SH-SY5Y (cell line): ENCODE measurements at regions not wholly inside any gene's neighbourhood (a gene's known extent, or its start where the extent isn't known, plus 50 kb on each side); places are given as distances from the start of the nearest gene placed in this dataset.

Experiments used
- GATA2 ChIP-seq: IDR thresholded peaks from 2 replicates; pipeline ENCODE4 v1.6.1; 2011; ENCODE audit warnings: mild to moderate bottlenecking, low read depth, low read length
- GATA3 ChIP-seq: IDR thresholded peaks from 2 replicates; pipeline ENCODE4 v1.6.1; 2011; ENCODE audit warnings: low read depth, mild to moderate bottlenecking, low read length, moderate library complexity

GRCh38 chr18:76232010-76232409 is 263.0 kb downstream of the ZNF516 start:
- TF ChIP-seq GATA2 (no peak), GATA3 (no peak)

- TF ChIP-seq GATA2, result no peak
- TF ChIP-seq GATA3, result no peak
Measured at GRCh38 chr18:76231402-76231801, 263.6 kb downstream of the ZNF516 start.

GRCh38 chr18:76230791-76231190 is 264.3 kb downstream of the ZNF516 start:
- TF ChIP-seq GATA2 (no peak), GATA3 (no peak)

GRCh38 chr18:76228716-76229115 is 266.3 kb downstream of the ZNF516 start:
- TF ChIP-seq GATA2 (no peak), GATA3 (no peak)

GRCh38 chr18:76227759-76228158 is 267.3 kb downstream of the ZNF516 start:
- TF ChIP-seq GATA3 (no peak), GATA2 (no peak)

GRCh38 chr18:76223403-76223802 is 271.6 kb downstream of the ZNF516 start:
- TF ChIP-seq GATA3 (no peak), GATA2 (no peak)

- no peak for TF ChIP-seq GATA2
- TF ChIP-seq GATA3, result no peak
Measured at GRCh38 chr18:76219023-76219422, 276.0 kb downstream of the ZNF516 start.

- TF ChIP-seq GATA3 (no peak), GATA2 (no peak)
Measured at GRCh38 chr18:76216096-76216495, 278.9 kb downstream of the ZNF516 start.

GRCh38 chr18:76213991-76214390 is 281.1 kb downstream of the ZNF516 start:
- no peak for TF ChIP-seq GATA2
- no peak for TF ChIP-seq GATA3

GRCh38 chr18:76212960-76213359 is 282.1 kb downstream of the ZNF516 start:
- TF ChIP-seq GATA3, result no peak
- no peak for TF ChIP-seq GATA2

GRCh38 chr18:76209597-76209996 is 285.4 kb downstream of the ZNF516 start:
- TF ChIP-seq GATA2, result no peak
- no peak for TF ChIP-seq GATA3

- TF ChIP-seq GATA3 (no peak), GATA2 (no peak)
Measured at GRCh38 chr18:76208678-76209306, 286.2 kb downstream of the ZNF516 start.

GRCh38 chr18:76205906-76206305 is 289.1 kb downstream of the ZNF516 start:
- TF ChIP-seq GATA3 (no peak), GATA2 (no peak)

GRCh38 chr18:76203552-76203951 is 291.5 kb downstream of the ZNF516 start:
- no peak for TF ChIP-seq GATA3
- no peak for TF ChIP-seq GATA2

GRCh38 chr18:76202322-76202721 is 292.7 kb downstream of the ZNF516 start:
- TF ChIP-seq GATA2, result no peak
- TF ChIP-seq GATA3, result no peak

- TF ChIP-seq GATA3, result no peak
- no peak for TF ChIP-seq GATA2
Measured at GRCh38 chr18:76195601-76196000, 299.4 kb downstream of the ZNF516 start.
